CD4-positive, CD25-positive, alpha-beta regulatory T cell (primary cell): ENCODE measurements at regions not wholly inside any gene's neighbourhood (a gene's known extent, or its start where the extent isn't known, plus 50 kb on each side); places are given as distances from the start of the nearest gene placed in this dataset.

Source experiments
- ATAC-seq, 2 donors: fragments of 150-1000 bp; cut with Tn5 transposase; one replicate each; pipeline ENCODE4 v1.10.0; 2021; ENCODE audit warnings: low read depth in 2 of 2, moderate number of reproducible peaks in 2 of 2, moderate library complexity in 1 of 2
- DNase-seq, 3 donors: peaks; one replicate each; pipeline versions ENCODE4 v3.0.0 to v3.0.0-alpha.2; 2012 to 2022; ENCODE audit warnings: mixed read lengths in 1 of 3
- H3K27ac ChIP-seq: one replicate; pipeline ENCODE4 v1.7.0; 2013; ENCODE audit warnings: mild to moderate bottlenecking, low read length; ENCODE audit not compliant: insufficient read depth, poor library complexity, severe bottlenecking
- H3K27me3 ChIP-seq: one replicate; pipeline ENCODE4 v1.7.0; 2013; ENCODE audit warnings: low read length; ENCODE audit not compliant: control insufficient read depth, insufficient read depth
- H3K36me3 ChIP-seq: one replicate; pipeline ENCODE4 v1.7.0; 2013; ENCODE audit warnings: mild to moderate bottlenecking, low read length, moderate library complexity; ENCODE audit not compliant: control insufficient read depth, insufficient read depth
- H3K4me1 ChIP-seq: 2 replicates; pipeline ENCODE4 v1.7.0; 2013; ENCODE audit warnings: mild to moderate bottlenecking, low read length; ENCODE audit not compliant: insufficient read depth, control insufficient read depth, poor library complexity, severe bottlenecking
- H3K4me3 ChIP-seq: one replicate; pipeline ENCODE4 v1.7.0; 2013; ENCODE audit warnings: low read depth, mild to moderate bottlenecking, low read length, moderate library complexity
- H3K9me3 ChIP-seq, 2 experiments: 1 replicate in 1 of 2; 2 replicates in 1 of 2; pipeline ENCODE4 v1.7.0; 2013; ENCODE audit warnings: low read length in 2 of 2, mild to moderate bottlenecking in 1 of 2, moderate library complexity in 1 of 2; ENCODE audit not compliant: control insufficient read depth in 2 of 2
- H3K27ac Mint-ChIP-seq, 3 donors: one replicate each; pipeline ENCODE4 v1.8.0; 2020 to 2022; ENCODE audit warnings: mild to moderate bottlenecking in 3 of 3, mixed read lengths in 3 of 3, moderate library complexity in 2 of 3
- H3K27me3 Mint-ChIP-seq: one replicate; pipeline ENCODE4 v1.8.0; 2022; ENCODE audit warnings: mild to moderate bottlenecking, mixed read lengths
- H3K36me3 Mint-ChIP-seq: one replicate; pipeline ENCODE4 v1.8.0; 2020; ENCODE audit warnings: mixed read lengths
- H3K4me1 Mint-ChIP-seq, 4 donors: one replicate each; pipeline ENCODE4 v1.8.0; 2020 to 2022; ENCODE audit warnings: mixed read lengths in 4 of 4, mild to moderate bottlenecking in 1 of 4
- H3K4me3 Mint-ChIP-seq, 4 donors: one replicate each; pipeline ENCODE4 v1.8.0; 2020 to 2022; ENCODE audit warnings: mild to moderate bottlenecking in 4 of 4, mixed read lengths in 4 of 4, moderate library complexity in 3 of 4
- H3K9me3 Mint-ChIP-seq, 7 donors: one replicate each; pipeline ENCODE4 v1.8.0; 2020 to 2022; ENCODE audit warnings: mixed read lengths in 7 of 7, mild to moderate bottlenecking in 3 of 7, moderate library complexity in 2 of 7

DNA sequence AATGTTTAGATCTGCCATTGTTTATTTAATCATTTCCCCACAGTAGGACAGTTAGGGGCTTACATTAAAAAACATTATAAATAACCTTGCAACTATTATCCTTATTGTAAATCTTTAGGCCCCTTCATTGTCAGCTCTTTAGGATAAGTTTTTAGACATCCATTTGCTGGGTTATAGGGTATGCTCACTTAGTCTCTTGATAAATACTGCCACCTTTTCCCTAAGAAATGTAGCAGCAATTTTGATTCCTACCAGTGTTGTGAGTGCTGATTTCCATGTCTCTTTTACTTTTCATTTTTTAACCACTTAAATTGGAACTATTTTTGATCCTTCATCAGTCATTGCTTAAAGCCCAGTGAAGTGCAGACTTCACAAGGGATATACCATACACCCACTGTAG is 94.4 kb downstream of the AVPR1A start:
- H3K27ac Mint-ChIP-seq = no peak overlapping the region
- Histone ChIP-seq H3K36me3 (no peaks in the 10 kb centered on the region), H3K27me3 (no peaks in the 10 kb centered on the region), H3K27ac (no peak overlapping the region), H3K4me3 (no peak overlapping the region), H3K4me1 (no peaks in the 10 kb centered on the region), H3K9me3 (no peaks in the 10 kb centered on the region)
- no peak overlapping the region for H3K4me3 Mint-ChIP-seq
- no peaks in the 10 kb centered on the region for H3K4me1 Mint-ChIP-seq
- no peaks in the 10 kb centered on the region for H3K36me3 Mint-ChIP-seq
- H3K9me3 Mint-ChIP-seq = no peaks in the 10 kb centered on the region
- DNase-seq = no peak
- no peak for ATAC-seq
- H3K27me3 Mint-ChIP-seq = peaks cover 8% of the 10 kb centered on the region

DNA sequence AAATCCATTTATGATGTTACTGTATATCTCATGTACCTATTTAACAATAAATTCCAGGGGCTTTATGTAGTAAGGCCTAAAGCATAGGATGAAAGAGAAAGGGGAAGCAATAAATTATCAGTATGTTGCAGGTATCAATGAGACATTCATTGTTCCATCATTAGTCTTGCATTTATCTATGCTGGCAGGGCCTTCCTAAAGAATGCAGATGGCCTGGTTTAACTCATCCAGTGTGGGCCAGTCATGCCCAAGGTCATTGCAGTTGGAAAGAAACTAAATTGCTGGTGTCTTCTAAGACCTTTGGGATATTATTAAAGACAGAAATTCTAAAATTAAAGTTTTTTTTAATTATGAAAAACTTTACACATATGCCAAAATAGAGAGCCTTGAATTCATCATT is 98.3 kb downstream of the AVPR1A start:
- DNase-seq (no peak), ATAC-seq (no peak)
- Histone ChIP-seq H3K4me3 (no peak overlapping the region), H3K27me3 (no peaks in the 10 kb centered on the region), H3K4me1 (no peaks in the 10 kb centered on the region), H3K36me3 (no peaks in the 10 kb centered on the region), H3K27ac (no peak overlapping the region), H3K9me3 (no peaks in the 10 kb centered on the region)
- Mint-ChIP-seq H3K27ac (no peak overlapping the region), H3K9me3 (peaks cover 0 to 5% (median 0%) of the 10 kb centered on the region in 7 donors), H3K4me1 (no peaks in the 10 kb centered on the region), H3K27me3 (peaks cover 4% of the 10 kb centered on the region), H3K4me3 (no peak overlapping the region), H3K36me3 (no peaks in the 10 kb centered on the region)

DNA sequence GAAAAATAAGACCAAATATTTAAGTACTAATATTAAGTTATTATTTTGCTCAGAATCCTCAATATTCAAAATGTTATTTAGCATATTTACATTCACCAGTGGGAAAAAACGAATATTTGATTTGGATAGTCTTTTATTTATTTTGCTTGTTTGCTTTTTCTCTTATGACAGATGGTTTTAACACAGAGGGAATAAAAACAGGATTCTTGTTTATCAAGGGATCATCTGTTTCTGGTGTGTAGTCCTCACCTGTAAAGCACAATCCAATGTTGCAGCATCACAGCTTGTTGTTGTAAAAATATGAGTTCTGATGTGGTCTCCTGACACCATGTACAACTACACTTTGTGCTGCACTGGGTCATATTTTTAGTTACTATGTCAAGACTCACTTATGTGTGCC is 103.9 kb downstream of the AVPR1A start:
- Histone ChIP-seq H3K4me3 (no peak overlapping the region), H3K4me1 (no peaks in the 10 kb centered on the region), H3K36me3 (no peaks in the 10 kb centered on the region), H3K27me3 (no peaks in the 10 kb centered on the region), H3K27ac (no peak overlapping the region), H3K9me3 (no peaks in the 10 kb centered on the region)
- Mint-ChIP-seq H3K36me3 (no peaks in the 10 kb centered on the region), H3K4me3 (no peak overlapping the region), H3K27ac (no peak overlapping the region), H3K27me3 (no peaks in the 10 kb centered on the region), H3K9me3 (peaks cover 0 to 5% (median 0%) of the 10 kb centered on the region in 7 donors), H3K4me1 (no peaks in the 10 kb centered on the region)
- no peak for DNase-seq
- no peak for ATAC-seq

DNA sequence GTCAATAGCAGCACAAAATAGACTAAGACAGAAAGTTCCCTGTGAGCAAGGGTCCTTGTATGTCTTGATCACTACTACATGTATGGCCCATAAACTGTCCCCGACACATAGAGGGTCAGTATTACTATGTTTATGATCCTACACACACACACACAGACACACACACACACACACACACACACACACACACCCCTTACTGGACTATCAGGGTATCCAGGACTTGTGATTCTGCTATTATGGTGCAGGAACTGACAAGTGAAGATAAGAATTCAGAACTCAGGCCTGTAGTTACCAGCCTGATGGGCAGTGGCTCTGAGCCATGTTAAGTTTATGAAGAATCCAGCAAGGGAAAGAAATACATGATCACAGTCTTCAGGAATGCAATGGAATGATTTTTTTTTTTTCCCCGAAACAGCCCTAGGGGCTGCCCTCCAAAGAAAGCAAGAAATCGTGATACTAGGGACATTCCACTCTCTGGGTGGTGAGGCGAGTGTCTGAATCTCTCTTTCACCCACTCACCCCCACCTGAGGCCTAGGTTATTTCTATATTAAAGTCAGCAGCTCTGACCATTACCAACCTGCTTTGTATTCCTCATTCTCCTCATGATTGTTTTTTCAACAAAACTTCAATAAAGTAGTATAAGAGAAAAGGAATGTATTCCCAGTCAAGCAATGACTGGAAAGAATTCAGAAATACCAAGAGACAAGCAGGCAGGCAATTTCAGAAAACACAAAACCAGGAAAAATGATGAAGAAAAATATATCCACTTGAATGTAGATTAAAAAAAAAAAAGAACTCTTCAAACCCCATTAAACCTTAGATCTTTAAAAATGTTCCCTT is 105.8 kb downstream of the AVPR1A start:
- Histone ChIP-seq H3K36me3 (no peaks in the 10 kb centered on the region), H3K9me3 (no peaks in the 10 kb centered on the region), H3K27me3 (no peaks in the 10 kb centered on the region), H3K4me3 (no peak overlapping the region), H3K27ac (no peak overlapping the region), H3K4me1 (no peaks in the 10 kb centered on the region)
- Mint-ChIP-seq H3K36me3 (no peaks in the 10 kb centered on the region), H3K27ac (no peak overlapping the region), H3K9me3 (peaks cover 0 to 6% (median 0%) of the 10 kb centered on the region in 7 donors), H3K4me1 (no peaks in the 10 kb centered on the region), H3K4me3 (no peak overlapping the region), H3K27me3 (no peaks in the 10 kb centered on the region)
- DNase-seq (no peak), ATAC-seq (no peak)

DNA sequence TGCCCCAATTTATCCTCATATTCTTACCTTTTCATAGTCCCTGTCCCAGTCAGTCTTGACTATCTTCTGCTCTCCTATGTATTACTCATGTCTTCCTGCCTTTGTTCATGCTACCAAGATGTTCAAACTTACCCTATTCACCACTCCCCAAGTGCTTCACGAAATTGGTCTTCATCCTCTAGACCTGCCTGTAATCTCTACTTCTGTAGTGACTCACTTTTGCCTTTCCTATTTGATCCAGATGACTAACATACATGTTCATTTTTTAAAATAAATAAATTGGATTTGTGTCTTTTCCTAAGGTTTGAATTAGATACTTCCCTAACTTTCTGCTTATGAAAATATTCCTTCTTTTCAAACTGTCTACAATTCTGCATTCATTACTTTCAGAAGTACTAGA is 107.7 kb upstream of the PPM1H start:
- Histone ChIP-seq H3K36me3 (no peaks in the 10 kb centered on the region), H3K27me3 (no peaks in the 10 kb centered on the region), H3K4me1 (no peaks in the 10 kb centered on the region), H3K9me3 (no peaks in the 10 kb centered on the region), H3K27ac (no peak overlapping the region), H3K4me3 (no peak overlapping the region)
- DNase-seq (no peak), ATAC-seq (no peak)
- Mint-ChIP-seq H3K27ac (no peak overlapping the region), H3K4me1 (no peaks in the 10 kb centered on the region), H3K36me3 (no peaks in the 10 kb centered on the region), H3K27me3 (no peaks in the 10 kb centered on the region), H3K4me3 (no peak overlapping the region), H3K9me3 (peaks cover 0 to 2% (median 0%) of the 10 kb centered on the region in 7 donors)

DNA sequence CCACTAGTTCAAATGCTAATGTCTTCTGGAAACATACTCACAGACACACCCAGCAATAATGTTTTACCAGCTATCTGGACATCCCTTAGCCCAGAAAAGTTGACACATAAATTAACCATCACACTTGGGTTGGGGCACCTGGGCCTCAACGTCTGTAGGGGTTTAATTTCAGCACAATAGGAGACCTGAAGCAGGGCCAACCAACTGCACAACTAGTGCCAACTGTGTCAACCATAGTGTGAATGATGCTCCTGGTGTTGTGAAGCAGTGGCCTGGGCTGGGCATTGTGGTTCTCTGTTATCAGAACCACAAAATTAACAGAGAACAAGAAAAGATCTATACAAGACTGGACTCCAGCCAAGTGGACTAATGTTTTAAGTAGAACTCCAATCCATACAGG is 106.7 kb upstream of the PPM1H start:
- no peak for DNase-seq
- no peaks in the 10 kb centered on the region for H3K4me1 ChIP-seq
- H3K36me3 ChIP-seq = no peaks in the 10 kb centered on the region
- ATAC-seq = no peak
- Mint-ChIP-seq H3K4me1 (no peaks in the 10 kb centered on the region), H3K9me3 (peaks cover 0 to 2% (median 0%) of the 10 kb centered on the region in 7 donors), H3K27me3 (no peaks in the 10 kb centered on the region), H3K4me3 (no peak overlapping the region), H3K36me3 (no peaks in the 10 kb centered on the region), H3K27ac (no peak overlapping the region)
- H3K9me3 ChIP-seq = no peaks in the 10 kb centered on the region
- H3K27ac ChIP-seq = no peak overlapping the region
- no peak overlapping the region for H3K4me3 ChIP-seq
- H3K27me3 ChIP-seq = no peaks in the 10 kb centered on the region

DNA sequence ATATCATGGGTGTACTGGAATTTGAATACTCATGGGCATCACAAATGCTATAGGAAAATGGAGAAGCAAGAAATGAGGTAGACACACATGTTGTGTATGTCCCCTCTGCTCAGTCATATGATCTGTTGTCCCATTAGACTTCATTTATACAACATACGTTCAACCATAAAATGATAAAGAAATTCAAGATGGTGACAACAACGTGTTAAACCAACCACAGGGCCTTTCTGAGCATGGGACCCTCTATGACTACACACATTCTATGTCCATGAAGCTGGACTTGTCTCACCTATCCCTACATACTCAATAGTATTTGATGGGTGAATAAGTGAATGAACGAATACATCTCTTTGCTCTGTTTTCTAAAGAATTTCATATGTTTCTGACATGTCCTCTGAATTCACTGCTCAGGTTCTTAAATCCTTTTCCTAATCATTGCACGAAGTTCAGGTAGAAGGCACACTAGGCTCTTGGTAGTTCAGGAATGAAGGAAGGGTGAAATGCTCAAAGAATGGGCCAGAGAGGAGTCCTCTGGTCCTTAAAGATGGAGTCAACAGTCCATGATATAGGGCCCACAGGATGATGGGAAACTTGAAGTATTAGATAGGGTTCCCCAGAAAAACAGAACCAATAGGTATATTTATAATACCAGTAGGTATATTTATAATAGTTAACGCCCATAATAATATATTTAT is 105.7 kb upstream of the PPM1H start:
- H3K27me3 Mint-ChIP-seq = no peaks in the 10 kb centered on the region
- H3K27ac Mint-ChIP-seq = no peak overlapping the region
- H3K4me3 Mint-ChIP-seq = no peak overlapping the region
- no peaks in the 10 kb centered on the region for H3K36me3 Mint-ChIP-seq
- no peaks in the 10 kb centered on the region for H3K27me3 ChIP-seq
- H3K4me3 ChIP-seq = no peak overlapping the region
- H3K4me1 ChIP-seq = no peaks in the 10 kb centered on the region
- no peak for ATAC-seq
- H3K9me3 ChIP-seq = no peaks in the 10 kb centered on the region
- no peak for DNase-seq
- H3K36me3 ChIP-seq = no peaks in the 10 kb centered on the region
- no peak overlapping the region for H3K27ac ChIP-seq
- peaks cover 0 to 2% (median 0%) of the 10 kb centered on the region in 7 donors for H3K9me3 Mint-ChIP-seq
- no peaks in the 10 kb centered on the region for H3K4me1 Mint-ChIP-seq

DNA sequence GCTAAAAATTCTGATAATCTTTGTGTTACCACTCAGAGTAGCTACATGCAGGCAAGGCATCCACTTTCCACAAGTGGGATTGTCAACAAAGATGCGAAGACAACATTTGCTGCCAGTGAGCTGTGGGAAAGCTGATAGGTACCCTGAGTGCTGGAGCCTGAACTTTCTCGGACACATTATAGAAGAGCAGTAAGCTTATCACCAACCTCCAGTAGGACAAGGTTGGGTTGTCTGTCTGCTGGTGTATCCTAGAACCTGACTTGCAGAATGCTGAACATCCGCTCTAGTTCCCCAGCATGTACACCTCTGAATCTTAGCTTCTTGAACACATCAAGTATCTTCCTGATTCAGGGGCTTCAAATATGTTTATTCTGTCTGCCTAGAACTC is 103.8 kb upstream of the PPM1H start:
- DNase-seq (no peak), ATAC-seq (no peak)
- H3K36me3 Mint-ChIP-seq = no peaks in the 10 kb centered on the region
- H3K27me3 Mint-ChIP-seq = no peaks in the 10 kb centered on the region
- Histone ChIP-seq H3K27ac (no peak overlapping the region), H3K36me3 (no peaks in the 10 kb centered on the region), H3K9me3 (no peaks in the 10 kb centered on the region), H3K4me1 (no peaks in the 10 kb centered on the region), H3K27me3 (no peaks in the 10 kb centered on the region), H3K4me3 (no peak overlapping the region)
- no peaks in the 10 kb centered on the region for H3K4me1 Mint-ChIP-seq
- H3K27ac Mint-ChIP-seq = no peak overlapping the region
- H3K4me3 Mint-ChIP-seq = no peak overlapping the region
- peaks cover 0 to 2% (median 0%) of the 10 kb centered on the region in 7 donors for H3K9me3 Mint-ChIP-seq
